Mammary epithelial cell (primary cell): ENCODE measurements at regions not wholly inside any gene's neighbourhood (a gene's known extent, or its start where the extent isn't known, plus 50 kb on each side); places are given as distances from the start of the nearest gene placed in this dataset.

Experiments used
- EZH2 ChIP-seq: IDR thresholded peaks from 2 replicates; pipeline ENCODE4 v1.6.1; 2012; ENCODE audit warnings: low read length, inconsistent platforms, borderline replicate concordance
- TF ChIP-seq, protein P1 (sequence below), 2 donors: IDR thresholded peaks in 1 of 2; conservative IDR thresholded peaks in 1 of 2; 2 replicates each; pipeline ENCODE4 v1.5.1; 2011 to 2012; ENCODE audit warnings: inconsistent platforms in 2 of 2, low read length in 2 of 2, mild to moderate bottlenecking in 2 of 2, control low read depth in 1 of 2, low read depth in 1 of 2; ENCODE audit not compliant: insufficient read depth in 1 of 2; ENCODE audit errors: extremely low read depth in 1 of 2

DNA sequence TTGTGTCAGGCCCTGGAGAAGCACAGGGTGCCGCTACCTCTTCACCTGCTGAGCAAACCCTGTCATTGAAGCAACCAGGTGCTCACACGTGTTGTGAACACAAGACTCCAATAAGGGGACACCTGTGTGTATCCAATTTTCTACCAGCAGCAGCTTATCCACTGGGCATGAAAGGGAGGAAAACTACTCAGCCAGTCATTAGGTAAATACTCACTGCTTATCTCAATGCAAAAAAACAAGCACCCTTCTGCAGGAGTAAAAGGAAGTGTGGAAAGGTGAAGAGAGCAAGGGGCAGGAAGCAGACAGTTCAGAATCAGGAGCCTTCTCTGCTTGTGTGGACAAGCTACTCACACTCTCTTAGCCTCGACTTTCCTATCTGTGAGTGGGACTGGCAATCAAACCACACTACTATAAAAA is 148.9 kb downstream of the ETS2 start:
- TF ChIP-seq, protein P1, sequence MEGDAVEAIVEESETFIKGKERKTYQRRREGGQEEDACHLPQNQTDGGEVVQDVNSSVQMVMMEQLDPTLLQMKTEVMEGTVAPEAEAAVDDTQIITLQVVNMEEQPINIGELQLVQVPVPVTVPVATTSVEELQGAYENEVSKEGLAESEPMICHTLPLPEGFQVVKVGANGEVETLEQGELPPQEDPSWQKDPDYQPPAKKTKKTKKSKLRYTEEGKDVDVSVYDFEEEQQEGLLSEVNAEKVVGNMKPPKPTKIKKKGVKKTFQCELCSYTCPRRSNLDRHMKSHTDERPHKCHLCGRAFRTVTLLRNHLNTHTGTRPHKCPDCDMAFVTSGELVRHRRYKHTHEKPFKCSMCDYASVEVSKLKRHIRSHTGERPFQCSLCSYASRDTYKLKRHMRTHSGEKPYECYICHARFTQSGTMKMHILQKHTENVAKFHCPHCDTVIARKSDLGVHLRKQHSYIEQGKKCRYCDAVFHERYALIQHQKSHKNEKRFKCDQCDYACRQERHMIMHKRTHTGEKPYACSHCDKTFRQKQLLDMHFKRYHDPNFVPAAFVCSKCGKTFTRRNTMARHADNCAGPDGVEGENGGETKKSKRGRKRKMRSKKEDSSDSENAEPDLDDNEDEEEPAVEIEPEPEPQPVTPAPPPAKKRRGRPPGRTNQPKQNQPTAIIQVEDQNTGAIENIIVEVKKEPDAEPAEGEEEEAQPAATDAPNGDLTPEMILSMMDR (conservative IDR thresholded peaks at IDR 0.05 in 1 of 2, IDR thresholded peaks at IDR 0.05 in 1 of 2; ENCODE audit: extremely low read depth in 1 of 2, insufficient read depth in 1 of 2, low read depth in 1 of 2, low read length in 2 of 2): no peak
- TF ChIP-seq EZH2: no peak
